H9 (cell line): ENCODE measurements at regions not wholly inside any gene's neighbourhood (a gene's known extent, or its start where the extent isn't known, plus 50 kb on each side); places are given as distances from the start of the nearest gene placed in this dataset.

Experiments
- DNase-seq: peaks from one replicate; pipeline ENCODE4 v3.0.0-alpha.2; 2017
- H2AFZ ChIP-seq: one replicate; pipeline ENCODE4 v1.6.1; 2013; ENCODE audit warnings: mild to moderate bottlenecking, low read length, control low read depth, moderate library complexity
- H2AK5ac ChIP-seq: 2 replicates; pipeline ENCODE4 v1.6.1; 2013; ENCODE audit warnings: low read length, control low read depth, mixed read lengths; ENCODE audit not compliant: insufficient read length
- H2BK120ac ChIP-seq: one replicate; pipeline ENCODE4 v1.6.1; 2013; ENCODE audit warnings: low read depth, mild to moderate bottlenecking, low read length, control low read depth, inconsistent platforms; ENCODE audit not compliant: poor library complexity, severe bottlenecking
- H2BK12ac ChIP-seq: 2 replicates; pipeline ENCODE4 v1.6.1; 2013; ENCODE audit warnings: low read length, control low read depth, mixed read lengths, low read depth; ENCODE audit not compliant: insufficient read length
- H2BK15ac ChIP-seq: 2 replicates; pipeline ENCODE4 v1.6.1; 2013; ENCODE audit warnings: low read depth, low read length, control low read depth
- H2BK20ac ChIP-seq: one replicate; pipeline ENCODE4 v1.6.1; 2013; ENCODE audit warnings: low read depth, mild to moderate bottlenecking, low read length, control low read depth, inconsistent platforms; ENCODE audit not compliant: poor library complexity, severe bottlenecking
- H2BK5ac ChIP-seq: 2 replicates; pipeline ENCODE4 v1.6.1; 2013; ENCODE audit warnings: low read length, control low read depth, mixed read lengths; ENCODE audit not compliant: insufficient read length
- H3K14ac ChIP-seq: 2 replicates; pipeline ENCODE4 v1.6.1; 2013; ENCODE audit warnings: low read length, control low read depth; ENCODE audit not compliant: insufficient read depth
- H3K18ac ChIP-seq: 2 replicates; pipeline ENCODE4 v1.6.1; 2013; ENCODE audit warnings: low read depth, mild to moderate bottlenecking, mixed read lengths, low read length, control low read depth; ENCODE audit not compliant: insufficient read length
- H3K23ac ChIP-seq: 2 replicates; pipeline ENCODE4 v1.6.1; 2013; ENCODE audit warnings: low read length, control low read depth, mixed read lengths, low read depth; ENCODE audit not compliant: insufficient read length
- H3K23me2 ChIP-seq: 2 replicates; pipeline ENCODE4 v1.6.1; 2013; ENCODE audit warnings: low read depth, mild to moderate bottlenecking, mixed read lengths, low read length, control low read depth; ENCODE audit not compliant: insufficient read length, poor library complexity, severe bottlenecking
- H3K27ac ChIP-seq: 2 replicates; pipeline ENCODE4 v1.5.1; 2013; ENCODE audit warnings: low read length, control low read depth, mixed read lengths, low read depth; ENCODE audit not compliant: insufficient read length
- H3K27me3 ChIP-seq: 2 replicates; pipeline ENCODE4 v1.6.1; 2013; ENCODE audit warnings: low read length, control low read depth, inconsistent platforms; ENCODE audit not compliant: insufficient read depth
- H3K4ac ChIP-seq: 2 replicates; pipeline ENCODE4 v1.6.1; 2013; ENCODE audit warnings: low read depth, mild to moderate bottlenecking, control low read depth, inconsistent platforms, low read length, moderate library complexity
- H3K4me1 ChIP-seq: 2 replicates; pipeline ENCODE4 v1.6.1; 2013; ENCODE audit warnings: low read length, control low read depth, inconsistent platforms; ENCODE audit not compliant: insufficient read depth
- H3K4me2 ChIP-seq: 2 replicates; pipeline ENCODE4 v1.6.1; 2013; ENCODE audit warnings: low read length, control low read depth, mixed read lengths; ENCODE audit not compliant: insufficient read length, insufficient read depth
- H3K56ac ChIP-seq: 2 replicates; pipeline ENCODE4 v1.6.1; 2013; ENCODE audit warnings: low read depth, mild to moderate bottlenecking, mixed read lengths, low read length, control low read depth; ENCODE audit not compliant: insufficient read length
- H3K79me1 ChIP-seq: 2 replicates; pipeline ENCODE4 v1.6.1; 2013; ENCODE audit warnings: low read depth, mild to moderate bottlenecking, moderate library complexity, low read length, control low read depth, inconsistent platforms; ENCODE audit not compliant: insufficient read depth, poor library complexity, severe bottlenecking
- H3K79me2 ChIP-seq: 2 replicates; pipeline ENCODE4 v1.6.1; 2013; ENCODE audit warnings: low read length, control low read depth, inconsistent platforms; ENCODE audit not compliant: insufficient read depth
- H3K9ac ChIP-seq: 2 replicates; pipeline ENCODE4 v1.6.1; 2013; ENCODE audit warnings: low read length, control low read depth, mixed read lengths; ENCODE audit not compliant: insufficient read length; ENCODE audit errors: extremely low read depth
- H3K9me3 ChIP-seq: one replicate; pipeline ENCODE4 v1.6.1; 2013; ENCODE audit warnings: low read depth, low read length, inconsistent platforms; ENCODE audit not compliant: control insufficient read depth
- H3T11ph ChIP-seq: one replicate; pipeline ENCODE4 v1.6.1; 2013; ENCODE audit warnings: mild to moderate bottlenecking, low read length, control low read depth, inconsistent platforms
- H4K20me1 ChIP-seq: one replicate; pipeline ENCODE4 v1.6.1; 2013; ENCODE audit not compliant: control insufficient read depth, insufficient read length, insufficient read depth
- H4K5ac ChIP-seq: 2 replicates; pipeline ENCODE4 v1.6.1; 2013; ENCODE audit warnings: low read depth, mild to moderate bottlenecking, mixed read lengths, low read length, control low read depth; ENCODE audit not compliant: insufficient read length
- H4K8ac ChIP-seq: replicated peaks from 2 replicates; pipeline ENCODE4 v1.6.1; 2013; ENCODE audit warnings: low read length, control low read depth, mixed read lengths, low read depth; ENCODE audit not compliant: insufficient read length
- H4K91ac ChIP-seq: 2 replicates; pipeline ENCODE4 v1.6.1; 2013; ENCODE audit warnings: low read depth, mild to moderate bottlenecking, moderate library complexity, mixed read lengths, low read length, control low read depth; ENCODE audit not compliant: insufficient read length
- H3K27ac Mint-ChIP-seq, 3 experiments: 2 replicates in 2 of 3; 3 replicates in 1 of 3; pipeline ENCODE4 v1.8.0; 2020 to 2021; ENCODE audit warnings: mixed read lengths in 3 of 3, mild to moderate bottlenecking in 1 of 3, moderate library complexity in 1 of 3
- H3K27me3 Mint-ChIP-seq: 2 replicates; pipeline ENCODE4 v1.8.0; 2021; ENCODE audit warnings: low read depth, mild to moderate bottlenecking, moderate library complexity, mixed read lengths
- H3K36me3 Mint-ChIP-seq, 3 experiments: 2 replicates in 2 of 3; 3 replicates in 1 of 3; pipeline ENCODE4 v1.8.0; 2020 to 2021; ENCODE audit warnings: low read depth in 3 of 3, mixed read lengths in 3 of 3; ENCODE audit not compliant: insufficient read depth in 1 of 3
- H3K4me1 Mint-ChIP-seq, 2 experiments: 2 replicates each; pipeline ENCODE4 v1.8.0; 2020; ENCODE audit warnings: mixed read lengths in 2 of 2
- H3K4me3 Mint-ChIP-seq, 2 experiments: 2 replicates in 1 of 2; 3 replicates in 1 of 2; pipeline ENCODE4 v1.8.0; 2020 to 2021; ENCODE audit warnings: mild to moderate bottlenecking in 2 of 2, mixed read lengths in 2 of 2, moderate library complexity in 1 of 2
- H3K9me3 Mint-ChIP-seq, 2 experiments: 2 replicates in 1 of 2; 3 replicates in 1 of 2; pipeline ENCODE4 v1.8.0; 2020; ENCODE audit warnings: mild to moderate bottlenecking in 2 of 2, mixed read lengths in 2 of 2, moderate library complexity in 1 of 2
- WGBS: extraction: QIAGEN DNeasy Blood & Tissue Kit; methylation state at CpG from one replicate; pipeline ENCODE4 v1.1.7; 2013; ENCODE audit warnings: missing lambda C conversion rate, low lambda C conversion rate, mixed read lengths; ENCODE audit not compliant: insufficient read length; ENCODE audit errors: extremely low coverage; 5-methylcytosine and 5-hydroxymethylcytosine counted together
- TF ChIP-seq, protein P1 (sequence below): fragments of 200-600 bp; sonication (generic); conservative IDR thresholded peaks from 3 replicates; pipeline ENCODE4 v1.8.0; 2021; ENCODE audit warnings: antibody characterized with exemption, mild to moderate bottlenecking

- Histone ChIP-seq H3K23me2 (no peaks in the 10 kb centered on the region), H4K5ac (no peak overlapping the region), H3K9me3 (no peaks in the 10 kb centered on the region), H2AK5ac (no peak overlapping the region), H2BK15ac (no peak overlapping the region), H3K18ac (no peak overlapping the region), H4K91ac (no peak overlapping the region), H3K79me2 (no peaks in the 10 kb centered on the region), H3K23ac (no peak overlapping the region), H3T11ph (no peak overlapping the region), H3K56ac (no peak overlapping the region), H3K14ac (no peak overlapping the region), H3K4ac (no peak overlapping the region), H2BK5ac (no peak overlapping the region), H3K79me1 (no peaks in the 10 kb centered on the region), H2BK12ac (no peak overlapping the region), H4K20me1 (no peaks in the 10 kb centered on the region), H3K9ac (no peak overlapping the region), H4K8ac (no peak overlapping the region), H3K27ac (no peak overlapping the region), H2AFZ (no peak overlapping the region), H2BK120ac (no peak overlapping the region), H3K4me2 (no peak overlapping the region), H3K27me3 (no peaks in the 10 kb centered on the region), H2BK20ac (no peak overlapping the region), H3K4me1 (no peaks in the 10 kb centered on the region)
- DNase-seq: no peak
- TF ChIP-seq, protein P1, sequence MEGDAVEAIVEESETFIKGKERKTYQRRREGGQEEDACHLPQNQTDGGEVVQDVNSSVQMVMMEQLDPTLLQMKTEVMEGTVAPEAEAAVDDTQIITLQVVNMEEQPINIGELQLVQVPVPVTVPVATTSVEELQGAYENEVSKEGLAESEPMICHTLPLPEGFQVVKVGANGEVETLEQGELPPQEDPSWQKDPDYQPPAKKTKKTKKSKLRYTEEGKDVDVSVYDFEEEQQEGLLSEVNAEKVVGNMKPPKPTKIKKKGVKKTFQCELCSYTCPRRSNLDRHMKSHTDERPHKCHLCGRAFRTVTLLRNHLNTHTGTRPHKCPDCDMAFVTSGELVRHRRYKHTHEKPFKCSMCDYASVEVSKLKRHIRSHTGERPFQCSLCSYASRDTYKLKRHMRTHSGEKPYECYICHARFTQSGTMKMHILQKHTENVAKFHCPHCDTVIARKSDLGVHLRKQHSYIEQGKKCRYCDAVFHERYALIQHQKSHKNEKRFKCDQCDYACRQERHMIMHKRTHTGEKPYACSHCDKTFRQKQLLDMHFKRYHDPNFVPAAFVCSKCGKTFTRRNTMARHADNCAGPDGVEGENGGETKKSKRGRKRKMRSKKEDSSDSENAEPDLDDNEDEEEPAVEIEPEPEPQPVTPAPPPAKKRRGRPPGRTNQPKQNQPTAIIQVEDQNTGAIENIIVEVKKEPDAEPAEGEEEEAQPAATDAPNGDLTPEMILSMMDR: no peak
- Mint-ChIP-seq H3K4me3 (no peak overlapping the region), H3K9me3 (peaks cover 0 to 3% of the 10 kb centered on the region in 2 experiments; a peak in 1 of 5 replicates), H3K4me1 (no peaks in the 10 kb centered on the region), H3K27me3 (no peaks in the 10 kb centered on the region), H3K36me3 (no peaks in the 10 kb centered on the region), H3K27ac (no peak overlapping the region)
- no CpG with 5 or more reads among the region's 2 CpGs for WGBS
Measured at GRCh38 chr1:193960040-193960439, 773.6 kb upstream of the B3GALT2 start.
